A549 (cell line): ENCODE measurements at regions not wholly inside any gene's neighbourhood (a gene's known extent, or its start where the extent isn't known, plus 50 kb on each side); places are given as distances from the start of the nearest gene placed in this dataset.

Experiments
- ATAC-seq, 2 experiments: fragments of 200-7000 bp in 1 of 2; fragments of >200 bp in 1 of 2; cut with Nextera tagmentation in 1 of 2; cut with Tn5 transposase in 1 of 2; 3 replicates each; pipeline versions ENCODE4 v1.8.0 to v1.9.1; 2018 to 2020; ENCODE audit warnings: mild to moderate bottlenecking in 1 of 2, moderate library complexity in 1 of 2
- CTCF ChIA-PET: fragments of 300-600 bp; sonication (Branson Sonifier 250); formaldehyde crosslinking; extraction: SDS; loops from one replicate; lab custom pipeline; 2021; ENCODE audit warnings: antibody characterized with exemption, inconsistent platforms; lab: Yijun Ruan, JAX
- POLR2A ChIA-PET: fragments of 350-600 bp; formaldehyde crosslinking; extraction: SDS; loops from one replicate; lab custom pipeline; 2021; ENCODE audit warnings: antibody characterized with exemption, inconsistent platforms; lab: Yijun Ruan, JAX
- DNase-seq, 2 experiments: peaks; one replicate each; pipeline versions ENCODE4 v3.0.0 to v3.0.0-alpha.2; 2011 to 2016; ENCODE audit warnings: low read depth in 1 of 2, low spot score in 1 of 2
- FAIRE-seq: peaks from 2 replicates; lab custom pipeline; 2011; peaks lifted over from hg19 to GRCh38; lab: Jason Lieb, UNC
- H3K27ac ChIP-seq, 2 experiments: fragments of >200 bp; sonication (Bioruptor Twin); formaldehyde crosslinking; 3 replicates each; pipeline ENCODE4 v1.5.1; 2016 to 2017
- H3K4me1 ChIP-seq: fragments of >200 bp; sonication (Bioruptor Twin); formaldehyde crosslinking; 3 replicates; pipeline ENCODE4 v1.6.1; 2016
- H3K4me2 ChIP-seq: fragments of >200 bp; sonication (Bioruptor Twin); formaldehyde crosslinking; 3 replicates; pipeline ENCODE4 v1.6.1; 2016
- H3K4me3 ChIP-seq: fragments of >200 bp; sonication (Bioruptor Twin); formaldehyde crosslinking; 3 replicates; pipeline ENCODE4 v1.5.1; 2016
- H3K9me3 ChIP-seq: fragments of >200 bp; sonication (Bioruptor Twin); formaldehyde crosslinking; 3 replicates; pipeline ENCODE4 v1.6.1; 2016
- BCL3 ChIP-seq: fragments of >200 bp; sonication (Bioruptor Twin); formaldehyde crosslinking; IDR thresholded peaks from 3 replicates; pipeline ENCODE4 v1.6.1; 2016
- BHLHE40 ChIP-seq: IDR thresholded peaks from 2 replicates; pipeline ENCODE4 v1.6.1; 2012; ENCODE audit warnings: low read depth, low read length, inconsistent platforms
- CBX8 ChIP-seq: fragments of 200-600 bp; sonication (generic); IDR thresholded peaks from 2 replicates; pipeline ENCODE4 v1.6.1; 2016
- EHF ChIP-seq: fragments of 250-450 bp; sonication (Bioruptor Pico); IDR thresholded peaks from 2 replicates; pipeline ENCODE4 v1.5.0; 2020; ENCODE audit warnings: mild to moderate bottlenecking
- HDAC2 ChIP-seq: fragments of 200-600 bp; sonication (generic); IDR thresholded peaks from 2 replicates; pipeline ENCODE4 v1.6.1; 2016
- HEYL ChIP-seq: fragments of 250-450 bp; sonication (Bioruptor Pico); IDR thresholded peaks from 2 replicates; pipeline ENCODE4 v1.8.0; 2021; ENCODE audit warnings: mild to moderate bottlenecking, moderate library complexity
- HMGXB4 ChIP-seq: fragments of 250-450 bp; sonication (Bioruptor Pico); IDR thresholded peaks from 2 replicates; pipeline ENCODE4 v1.5.0; 2021; ENCODE audit warnings: mild to moderate bottlenecking, moderate library complexity, borderline replicate concordance
- HOXB5 ChIP-seq: fragments of 250-450 bp; sonication (Bioruptor Pico); IDR thresholded peaks from 2 replicates; pipeline ENCODE4 v1.5.0; 2020; ENCODE audit warnings: mild to moderate bottlenecking, moderate library complexity
- JUN ChIP-seq, 2 experiments: fragments of >200 bp; sonication (Bioruptor Twin); formaldehyde crosslinking; IDR thresholded peaks; 2 replicates in 1 of 2; 3 replicates in 1 of 2; pipeline ENCODE4 v1.6.1; 2016 to 2017
- JUNB ChIP-seq: fragments of >200 bp; sonication (Bioruptor Twin); formaldehyde crosslinking; IDR thresholded peaks from 2 replicates; pipeline ENCODE4 v1.6.1; 2016
- KDM5A ChIP-seq: fragments of 200-600 bp; sonication (generic); IDR thresholded peaks from 2 replicates; pipeline ENCODE4 v1.6.1; 2016; ENCODE audit warnings: antibody characterized with exemption, mild to moderate bottlenecking
- NR3C1 ChIP-seq: fragments of >200 bp; sonication (Bioruptor Twin); formaldehyde crosslinking; IDR thresholded peaks from 3 replicates; pipeline ENCODE4 v1.6.1; 2017
- PBX3 ChIP-seq: IDR thresholded peaks from 2 replicates; pipeline ENCODE4 v1.6.1; 2012
- RAD21 ChIP-seq, 2 experiments: fragments of >200 bp in 1 of 2; sonication (Bioruptor Twin) in 1 of 2; formaldehyde crosslinking in 1 of 2; IDR thresholded peaks in 1 of 2; conservative IDR thresholded peaks in 1 of 2; 2 replicates in 1 of 2; 3 replicates in 1 of 2; pipeline ENCODE4 v1.6.1; 2012 to 2018; ENCODE audit warnings: inconsistent platforms in 1 of 2
- RFX5 ChIP-seq: fragments of 450-650 bp; IDR thresholded peaks from 2 replicates; pipeline ENCODE4 v1.7.1; 2014; ENCODE audit warnings: antibody characterized with exemption, mild to moderate bottlenecking, moderate library complexity
- RNF2 ChIP-seq: fragments of 200-600 bp; sonication (generic); IDR thresholded peaks from 2 replicates; pipeline ENCODE4 v1.6.1; 2016; ENCODE audit warnings: low read depth, mild to moderate bottlenecking, antibody characterized with exemption, moderate library complexity, borderline replicate concordance
- WGBS: methylation state at CpG from one replicate; pipeline ENCODE4 v1.1.6; 2017; ENCODE audit errors: missing lambda C conversion rate; 5-methylcytosine and 5-hydroxymethylcytosine counted together

- ChIA-PET CTCF (no interaction called here), POLR2A (no interaction called here)
- H3K4me1 ChIP-seq: no peaks in the 10 kb centered on the region
- H3K27ac ChIP-seq: no peak overlapping the region
- TF ChIP-seq HEYL (CRISPR knock-in tag): no peak
- WGBS: 26% methylated on average over 3 of the region's 3 CpGs
- no peak overlapping the region for H3K4me2 ChIP-seq
- no peak overlapping the region for H3K4me3 ChIP-seq
- FAIRE-seq (no peak), ATAC-seq (no peak), DNase-seq (no peak)
- H3K9me3 ChIP-seq: no peaks in the 10 kb centered on the region
These were observed 523.2 kb upstream of the IGFBP7 start for GRCh38 chr4:57633212-57633859.

GRCh38 chr4:57632564-57632963 is 522.4 kb upstream of the IGFBP7 start:
- no peak for TF ChIP-seq RNF2
- no peak for TF ChIP-seq CBX8
- TF ChIP-seq NR3C1: no peak
- Histone ChIP-seq H3K9me3 (no peaks in the 10 kb centered on the region), H3K27ac (no peak overlapping the region), H3K4me1 (no peaks in the 10 kb centered on the region), H3K4me2 (no peak overlapping the region), H3K4me3 (no peak overlapping the region)
- no peak for DNase-seq
- no peak for FAIRE-seq
- 57% methylated on average over 2 of the region's 2 CpGs for WGBS
- ChIA-PET CTCF (no interaction called here), POLR2A (no interaction called here)
- ATAC-seq: no peak

GRCh38 chr4:57631147-57631546 is 521.0 kb upstream of the IGFBP7 start:
- ATAC-seq: no peak
- CTCF ChIA-PET: no interaction called here
- 22% methylated on average over 4 of the region's 4 CpGs for WGBS

GRCh38 chr4:57628004-57628403 is 517.8 kb upstream of the IGFBP7 start:
- WGBS: 45% methylated on average over 5 of the region's 5 CpGs
- TF ChIP-seq HMGXB4 (CRISPR knock-in tag): no peak
- no peaks in the 10 kb centered on the region for H3K4me1 ChIP-seq
- ATAC-seq: no peak
- H3K4me2 ChIP-seq: no peak overlapping the region
- no peak for DNase-seq
- no peak overlapping the region for H3K27ac ChIP-seq
- no peaks in the 10 kb centered on the region for H3K9me3 ChIP-seq
- no peak overlapping the region for H3K4me3 ChIP-seq
- ChIA-PET CTCF (no interaction called here), POLR2A (no interaction called here)
- no peak for FAIRE-seq

More at GRCh38 chr4:57631147-57631546, 521.0 kb upstream of the IGFBP7 start:
- TF ChIP-seq RNF2 (no peak), HDAC2 (no peak), BCL3 (no peak), PBX3 (no peak), HOXB5 (CRISPR knock-in tag) (no peak), BHLHE40 (no peak), JUNB (no peak), RFX5 (no peak), JUN (IDR thresholded peaks at IDR 0.05) (no peak), CBX8 (no peak), EHF (CRISPR knock-in tag) (no peak), KDM5A (no peak), RAD21 (conservative IDR thresholded peaks at IDR 0.05 in 1 of 2, IDR thresholded peaks at IDR 0.05 in 1 of 2) (no peak)
- POLR2A ChIA-PET: no interaction called here
- DNase-seq: no peak
- no peak overlapping the region for H3K27ac ChIP-seq
- no peak overlapping the region for H3K4me3 ChIP-seq
- FAIRE-seq: no peak
- H3K9me3 ChIP-seq: no peaks in the 10 kb centered on the region
- H3K4me2 ChIP-seq: no peak overlapping the region
- no peaks in the 10 kb centered on the region for H3K4me1 ChIP-seq
